DMS153 treated with DMSO at 0.1 percent for 48 hours (cell line): ENCODE measurements at regions not wholly inside any gene's neighbourhood (a gene's known extent, or its start where the extent isn't known, plus 50 kb on each side); places are given as distances from the start of the nearest gene placed in this dataset.

Source experiments
- DNase-seq: peaks from one replicate; lab custom pipeline; 2025; ENCODE audit not compliant: unreplicated experiment; lab: John Stamatoyannopoulos, UW

DNA sequence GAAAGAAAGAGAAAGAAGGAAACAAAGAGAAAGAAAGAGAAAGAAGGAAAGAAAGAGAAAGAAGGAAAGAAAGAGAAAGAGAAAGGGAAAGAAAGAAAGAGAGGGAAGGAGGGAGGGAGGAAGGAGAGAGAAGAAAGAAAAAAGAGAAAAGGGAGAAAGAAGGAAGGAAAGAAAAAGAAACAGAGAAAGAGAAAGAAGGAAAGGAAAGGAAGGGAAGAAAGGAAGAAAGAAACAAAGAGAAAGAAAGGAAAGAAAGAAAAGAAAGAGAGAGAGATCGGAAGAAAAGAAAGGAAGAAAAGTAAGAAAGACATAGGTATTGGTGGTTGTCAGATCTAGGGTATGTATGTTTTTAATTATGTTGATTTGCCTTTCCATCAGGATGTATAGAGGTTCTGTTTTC, 342.3 kb downstream of the FOXG1 start:
- DNase-seq: no peak

DNA sequence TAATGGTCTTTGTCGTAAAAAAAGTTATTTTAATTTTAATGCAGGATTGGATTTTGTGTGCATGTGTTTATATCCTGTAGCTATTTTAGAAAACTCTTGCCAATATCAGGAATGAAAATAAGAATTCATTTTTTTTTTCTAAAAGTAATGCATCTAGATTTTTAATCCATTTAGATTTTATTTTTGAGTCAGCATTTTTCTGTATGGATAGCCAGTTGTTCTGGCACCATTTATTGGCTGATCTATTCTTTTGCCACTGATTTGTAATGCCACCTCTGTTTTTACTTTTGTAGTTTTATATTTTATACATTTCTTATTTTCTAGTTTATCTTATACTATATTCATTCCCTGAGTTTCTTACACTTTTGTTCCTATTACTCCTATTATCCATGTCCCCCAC, 343.0 kb downstream of the FOXG1 start:
- no peak for DNase-seq

DNA sequence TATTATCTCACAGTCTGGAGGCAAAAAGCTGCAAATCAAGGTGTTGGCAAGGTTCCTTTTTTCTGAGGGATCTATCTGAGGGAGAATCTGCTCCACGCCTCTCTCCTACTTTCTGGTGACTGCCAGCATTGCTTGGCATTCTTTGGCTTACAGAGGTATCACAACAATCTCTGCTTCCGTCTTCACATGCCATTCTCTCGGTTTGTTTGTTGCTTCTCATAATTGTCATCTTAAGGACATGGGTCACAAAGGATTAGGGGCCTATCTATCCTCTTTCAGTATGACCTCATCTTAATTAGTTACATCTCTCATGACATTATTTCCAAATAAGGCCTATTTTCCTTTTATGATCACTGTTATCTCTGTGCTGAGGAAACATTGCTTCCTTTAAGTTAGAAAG, 345.0 kb downstream of the FOXG1 start:
- DNase-seq: no peak

DNA sequence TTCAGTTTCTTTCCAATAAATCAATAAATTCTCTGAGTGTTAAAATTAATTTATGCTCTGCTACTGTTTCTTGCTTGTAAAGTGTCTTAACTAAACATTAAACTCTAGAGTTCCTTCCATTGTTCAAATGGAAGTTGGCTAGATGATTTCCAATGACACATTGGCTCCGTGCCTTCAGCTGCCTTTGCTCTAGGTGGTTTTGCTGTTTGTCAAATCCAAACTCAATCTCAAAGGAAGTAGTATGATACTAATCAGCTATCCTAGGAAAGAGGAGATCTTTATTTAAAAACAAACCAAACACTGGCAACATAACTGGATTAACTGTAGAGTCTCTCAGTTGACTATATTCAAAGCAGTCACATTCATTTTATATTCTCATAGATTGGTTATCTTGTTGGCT, 356.4 kb downstream of the FOXG1 start:
- DNase-seq: no peak

DNA sequence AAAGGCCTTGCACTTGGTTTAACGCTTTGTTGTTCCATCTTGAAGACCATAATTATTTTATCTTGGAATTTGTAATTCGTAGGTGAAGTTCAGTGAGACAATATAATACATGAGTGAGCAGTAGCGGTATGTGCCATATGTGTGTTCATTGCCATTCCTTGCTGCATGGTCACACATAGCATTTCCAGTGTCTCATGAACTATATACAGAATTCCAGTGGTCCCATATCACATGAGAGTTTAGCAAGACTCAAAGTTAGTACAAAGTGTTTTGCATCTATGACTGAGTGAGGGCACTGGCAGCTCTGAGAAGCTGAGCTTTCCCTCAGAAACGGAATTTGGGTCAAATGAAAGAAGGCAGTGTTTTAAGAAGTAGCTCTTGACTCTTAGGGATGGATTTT, 359.8 kb downstream of the FOXG1 start:
- no peak for DNase-seq

DNA sequence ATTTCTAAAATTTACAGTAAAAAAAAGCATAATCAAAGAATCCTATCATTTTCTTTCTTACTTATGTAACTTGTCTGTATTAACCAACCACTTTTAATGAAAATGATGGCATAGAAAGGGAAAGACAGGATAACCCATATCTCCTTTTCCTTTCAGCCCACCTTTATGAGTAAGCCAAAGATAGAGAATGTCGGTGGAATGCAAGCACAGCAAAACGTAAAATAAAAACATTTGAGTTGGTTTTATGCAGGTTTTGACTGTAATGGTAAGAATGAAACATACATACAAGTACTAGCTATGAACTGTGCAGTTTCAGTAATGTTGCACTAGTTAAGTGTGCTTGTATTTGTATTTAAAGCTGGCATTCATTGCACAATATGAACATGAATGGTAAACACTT, 360.3 kb downstream of the FOXG1 start:
- no peak for DNase-seq

DNA sequence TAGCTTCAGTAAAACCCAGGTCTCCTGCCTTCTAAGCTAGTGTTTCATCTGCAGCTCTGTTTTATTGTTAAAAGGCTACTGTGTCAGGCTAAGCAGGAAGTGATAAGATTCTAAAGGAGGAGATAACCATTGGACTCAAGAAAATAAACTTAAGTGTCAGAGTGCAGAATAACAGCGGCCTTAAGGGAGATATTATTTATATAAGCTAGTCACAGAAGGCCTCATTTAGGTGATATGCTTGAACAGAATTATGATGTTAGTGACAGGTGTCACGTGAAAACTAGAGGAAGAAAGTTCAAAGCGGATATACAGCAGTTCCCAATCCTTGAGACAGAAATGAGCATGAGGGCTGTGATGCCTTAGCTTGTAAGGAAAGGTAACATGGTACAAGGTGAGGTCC, 373.4 kb downstream of the FOXG1 start:
- DNase-seq: no peak

DNA sequence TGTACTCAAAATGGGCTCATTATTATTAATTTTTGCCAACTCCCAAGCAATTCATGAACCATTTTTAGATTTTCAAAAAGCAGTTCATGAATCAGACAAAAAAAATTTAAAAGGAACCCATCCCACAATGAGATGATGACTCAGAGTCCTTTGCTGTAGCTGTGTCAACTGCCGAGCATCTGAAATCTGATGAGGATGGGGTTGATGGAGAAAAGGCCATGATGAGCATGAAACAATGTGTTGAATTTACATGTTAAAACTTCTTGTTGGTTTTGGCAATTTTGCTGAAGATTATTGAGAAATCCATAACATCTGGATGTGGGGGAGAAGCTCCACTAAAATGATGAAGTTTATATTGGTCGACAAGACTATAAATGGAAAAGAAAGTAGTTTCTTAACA, 378.0 kb downstream of the FOXG1 start:
- DNase-seq: no peak

DNA sequence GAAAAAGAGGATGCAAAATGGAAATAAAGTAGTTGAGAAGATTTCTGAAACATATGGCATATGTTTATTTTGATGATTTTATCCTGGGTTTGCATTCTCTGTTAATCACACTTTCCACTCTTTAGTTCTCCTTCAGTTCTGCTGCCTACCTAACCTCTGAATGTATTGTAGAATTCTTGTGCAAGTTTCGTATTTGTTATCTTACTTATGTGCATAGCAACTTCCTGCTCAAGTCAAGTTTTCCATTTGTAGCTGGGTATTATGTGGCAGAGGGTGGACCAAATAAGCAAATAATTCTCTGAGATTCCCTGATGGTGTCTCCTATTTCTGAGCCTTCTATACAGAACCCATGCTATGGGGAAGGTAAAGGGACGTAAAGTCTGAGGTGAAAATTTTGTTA, 381.6 kb downstream of the FOXG1 start:
- DNase-seq: no peak

DNA sequence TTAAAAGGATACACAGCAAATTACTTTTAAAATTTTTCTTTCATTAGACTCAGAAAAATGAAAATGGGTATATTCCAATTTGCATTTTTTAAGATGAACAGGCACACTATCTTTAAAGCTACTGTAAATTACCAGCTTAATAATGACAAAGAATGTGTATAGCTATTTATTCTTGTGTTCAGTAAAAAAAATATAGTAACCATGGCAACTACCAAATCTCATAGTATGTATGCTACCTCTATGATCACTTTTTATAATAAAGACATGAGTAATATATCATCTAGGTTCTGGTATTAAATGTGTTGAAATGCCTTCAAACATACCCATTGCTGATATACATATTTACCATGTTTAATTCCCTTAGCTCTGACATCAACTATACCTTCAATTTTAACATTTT, 383.2 kb downstream of the FOXG1 start:
- no peak for DNase-seq

DNA sequence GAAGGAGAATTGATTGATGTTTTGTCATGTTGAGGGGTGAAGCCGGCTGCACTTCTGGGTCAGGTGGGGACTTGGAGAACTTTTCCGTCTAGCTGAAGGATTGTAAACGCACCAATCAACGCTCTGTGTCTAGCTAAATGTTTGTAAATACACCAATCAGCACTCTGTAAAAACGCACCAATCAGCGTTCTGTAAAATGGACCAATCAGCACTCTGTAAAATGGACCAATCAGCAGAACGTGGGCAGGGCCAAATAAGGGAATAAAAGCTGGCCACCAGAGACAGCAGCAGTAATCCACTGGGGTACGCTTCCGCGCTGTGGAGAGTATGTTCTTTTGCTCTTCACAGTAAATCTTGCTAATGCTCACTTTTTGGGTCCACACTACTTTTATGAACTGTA, 384.1 kb downstream of the FOXG1 start:
- no peak for DNase-seq

DNA sequence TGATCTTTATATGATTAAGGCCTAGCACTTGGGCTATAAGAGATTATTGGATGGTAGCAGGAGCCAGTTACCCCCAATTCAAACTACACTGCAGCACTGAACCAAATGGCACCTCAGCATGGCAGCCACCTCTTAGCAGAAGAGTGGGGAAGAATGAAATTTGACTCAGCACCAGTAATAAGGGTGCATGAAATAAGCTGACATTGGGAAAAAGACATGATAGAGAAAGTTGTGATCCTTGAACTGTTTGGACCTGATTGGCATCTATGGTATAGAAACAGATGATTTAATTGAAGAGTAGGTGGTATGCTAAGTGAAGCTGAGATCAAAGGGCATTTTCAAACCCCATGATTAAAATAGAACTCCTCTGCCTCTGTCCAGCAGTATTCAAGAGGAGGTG, 389.5 kb downstream of the FOXG1 start:
- no peak for DNase-seq

DNA sequence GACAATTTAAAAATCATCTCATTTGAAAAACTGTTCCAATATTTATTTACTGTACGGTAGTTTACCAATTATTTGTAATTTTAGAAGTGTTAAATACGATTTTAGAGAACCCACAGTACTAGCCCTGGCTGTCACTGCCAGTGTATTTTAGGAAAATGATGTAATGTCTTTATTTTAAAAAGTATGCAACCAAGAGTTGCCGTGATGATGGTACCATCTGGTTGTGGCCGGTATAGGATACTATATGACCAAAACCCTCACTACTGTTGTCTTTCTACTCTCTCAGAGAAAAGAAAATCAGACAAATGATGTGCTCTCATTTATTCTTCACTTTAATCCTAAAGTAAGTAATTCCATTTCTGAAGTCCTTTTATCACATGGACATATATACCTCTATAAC, 395.0 kb downstream of the FOXG1 start:
- no peak for DNase-seq

DNA sequence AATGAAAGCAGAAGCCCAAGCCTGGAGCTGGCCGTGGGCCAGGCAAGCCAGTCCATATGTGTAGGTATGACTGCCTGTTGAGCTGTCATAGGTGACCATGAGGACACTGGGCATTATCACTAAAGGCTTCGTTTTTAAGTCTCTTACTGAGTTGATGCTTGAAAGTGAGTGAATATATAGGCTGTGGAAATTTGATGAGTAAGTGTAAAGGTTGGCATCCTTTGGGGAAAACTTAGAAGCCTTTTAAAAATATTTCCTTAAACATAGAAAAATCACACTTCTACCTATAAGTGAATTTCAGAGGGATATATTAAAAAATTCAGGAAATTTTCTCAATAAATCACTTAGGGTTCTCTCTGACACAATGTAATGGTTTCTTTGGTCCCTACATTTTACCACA, 396.5 kb downstream of the FOXG1 start:
- no peak for DNase-seq

DNA sequence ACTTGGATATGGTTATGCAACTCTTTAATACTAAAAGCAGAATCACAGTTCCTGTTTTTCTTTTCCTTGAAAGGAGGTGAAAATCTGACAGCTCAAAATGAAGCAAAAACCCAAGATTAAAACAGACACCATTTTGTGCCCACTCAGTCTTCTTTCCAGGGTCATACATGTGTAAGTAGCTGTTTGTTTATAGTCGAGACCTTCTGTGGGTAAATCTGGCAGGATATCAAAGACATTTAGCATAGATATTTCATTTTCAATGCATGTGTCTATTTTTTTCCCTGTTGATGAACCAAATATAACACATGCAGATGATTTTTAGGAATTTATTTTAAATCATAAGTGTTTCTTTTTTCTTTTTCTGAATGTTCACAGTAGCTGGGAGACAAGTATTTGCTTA, 398.8 kb downstream of the FOXG1 start:
- no peak for DNase-seq

DNA sequence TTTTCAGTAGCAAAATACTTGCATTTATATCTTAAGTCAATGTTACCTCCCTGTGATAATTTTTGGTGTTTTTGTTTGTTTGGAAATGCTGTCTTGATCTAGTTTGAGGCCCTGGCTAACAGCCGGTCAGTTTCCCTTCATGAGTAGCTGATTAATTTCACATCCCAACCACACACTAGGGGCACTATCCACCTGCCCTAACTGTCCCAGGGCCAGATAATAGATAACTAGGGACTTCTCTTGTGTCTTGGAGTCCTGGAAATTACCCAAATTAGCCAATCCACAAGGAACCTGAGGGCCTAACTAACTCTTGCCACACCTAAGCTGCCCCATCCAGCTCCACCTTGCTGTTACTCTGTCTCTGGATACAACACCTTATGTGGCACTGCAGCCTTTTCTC, 399.9 kb downstream of the FOXG1 start:
- no peak for DNase-seq

DNA sequence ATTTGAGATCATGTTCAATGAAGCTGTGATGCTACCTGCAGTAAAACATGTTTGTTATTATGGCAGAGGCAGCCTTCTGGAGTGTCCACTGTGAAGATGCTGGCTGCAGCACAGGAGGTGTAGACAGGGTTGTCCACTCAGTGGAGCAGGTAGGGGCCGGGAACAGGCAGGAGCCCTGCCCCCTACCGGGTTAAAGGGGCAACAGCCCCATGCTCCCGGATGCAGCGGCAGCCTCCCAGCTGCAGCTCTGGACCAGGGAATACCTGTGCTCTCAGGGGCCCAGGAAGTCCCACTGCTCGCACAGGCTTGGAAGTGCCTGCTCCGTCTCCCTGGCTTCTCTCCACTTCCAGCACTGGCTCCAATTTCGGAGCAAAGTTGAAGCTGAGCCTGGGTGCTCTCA, 401.6 kb downstream of the FOXG1 start:
- no peak for DNase-seq

DNA sequence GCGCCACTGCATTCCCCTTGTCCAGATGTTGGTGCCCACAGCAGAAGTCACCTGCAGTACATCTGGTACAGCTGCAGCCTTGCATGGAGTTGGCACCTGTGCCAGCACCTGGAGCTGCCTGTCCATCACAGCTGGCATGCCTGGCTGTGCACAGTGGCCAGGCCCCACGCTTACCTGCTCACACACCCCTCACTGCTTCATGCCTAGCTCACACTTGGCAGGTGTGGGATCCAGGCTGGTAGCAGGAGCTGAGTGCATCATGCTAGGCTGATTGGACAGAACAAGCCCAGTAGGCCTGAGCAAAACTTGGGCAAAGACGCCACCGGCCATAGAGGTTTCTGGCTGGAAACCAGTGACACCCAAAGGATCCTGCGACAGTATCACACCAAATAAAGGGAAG, 402.8 kb downstream of the FOXG1 start:
- no peak for DNase-seq

DNA sequence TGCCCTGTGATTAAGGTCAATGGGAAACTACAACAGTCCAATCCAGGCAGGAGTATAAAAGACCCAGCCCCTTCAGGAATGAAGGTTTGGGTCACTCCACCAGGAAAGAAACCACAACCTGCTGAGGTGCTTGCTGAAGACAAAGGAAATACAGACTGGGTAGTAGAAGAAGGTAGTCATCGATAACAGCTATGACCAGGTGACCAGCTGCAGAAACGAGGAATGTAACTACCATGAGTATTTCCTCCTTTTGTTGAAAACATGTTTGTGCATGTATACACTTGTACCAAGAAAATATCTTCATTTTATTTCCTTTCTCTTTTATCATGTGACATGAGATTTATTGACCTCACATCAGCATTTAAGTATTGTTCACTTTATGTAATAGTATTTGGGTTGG, 409.1 kb downstream of the FOXG1 start:
- DNase-seq: no peak

DNA sequence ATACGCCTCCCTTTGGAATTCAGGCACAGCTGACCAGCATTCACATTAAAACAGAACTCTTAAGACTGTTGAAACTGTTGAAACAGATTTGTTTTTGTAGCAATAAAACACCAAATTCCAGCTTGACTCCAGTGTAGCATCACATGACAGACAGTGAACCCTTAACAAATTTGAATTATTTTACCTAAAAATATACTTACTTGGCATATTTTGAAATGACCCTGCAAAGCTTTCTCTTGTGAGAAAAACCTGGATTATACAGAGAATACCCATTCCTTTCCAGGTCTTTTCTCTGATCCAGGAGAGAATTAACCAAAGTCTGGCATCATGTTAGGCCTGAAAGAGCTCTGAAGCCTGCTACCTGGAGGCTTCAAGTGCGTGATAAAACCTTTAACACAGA, 410.3 kb downstream of the FOXG1 start:
- no peak for DNase-seq

DNA sequence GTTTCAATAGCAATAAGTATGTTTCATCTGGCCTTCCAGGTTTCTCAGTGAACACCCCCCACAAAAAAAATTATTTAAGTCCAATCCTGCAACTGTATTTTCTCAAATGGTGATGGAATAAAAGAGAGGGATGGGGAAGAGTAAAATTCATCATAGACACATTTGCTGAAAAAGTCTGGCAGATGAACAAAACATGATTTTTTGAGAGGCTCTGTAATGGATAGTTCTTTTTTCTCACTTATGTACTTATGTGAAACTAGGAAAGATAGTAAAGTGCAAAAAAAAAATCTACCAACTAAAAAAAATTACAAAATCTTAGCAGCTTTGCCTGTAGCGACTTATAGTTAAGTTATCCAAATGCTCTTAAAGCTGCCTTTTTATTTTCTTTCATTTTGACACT, 412.4 kb downstream of the FOXG1 start:
- no peak for DNase-seq

DNA sequence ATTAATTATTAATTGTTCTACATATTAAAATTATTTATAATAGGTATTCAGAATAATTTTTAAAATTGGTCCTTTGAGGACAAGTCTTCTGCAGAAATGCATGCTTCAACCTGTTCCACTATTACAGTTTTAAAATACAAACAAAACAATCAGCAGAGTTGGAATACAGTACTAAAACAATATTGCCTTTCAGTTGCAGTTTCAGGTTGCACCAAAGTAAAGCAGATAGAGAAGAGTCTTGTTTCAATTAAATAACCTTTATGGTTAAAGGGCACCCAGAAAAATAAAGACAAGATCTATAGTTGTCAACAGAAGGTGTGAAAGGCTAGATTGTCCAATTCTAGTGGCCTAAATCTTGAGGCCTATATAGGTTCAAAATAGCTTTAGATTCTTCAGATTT, 424.5 kb downstream of the FOXG1 start:
- no peak for DNase-seq

DNA sequence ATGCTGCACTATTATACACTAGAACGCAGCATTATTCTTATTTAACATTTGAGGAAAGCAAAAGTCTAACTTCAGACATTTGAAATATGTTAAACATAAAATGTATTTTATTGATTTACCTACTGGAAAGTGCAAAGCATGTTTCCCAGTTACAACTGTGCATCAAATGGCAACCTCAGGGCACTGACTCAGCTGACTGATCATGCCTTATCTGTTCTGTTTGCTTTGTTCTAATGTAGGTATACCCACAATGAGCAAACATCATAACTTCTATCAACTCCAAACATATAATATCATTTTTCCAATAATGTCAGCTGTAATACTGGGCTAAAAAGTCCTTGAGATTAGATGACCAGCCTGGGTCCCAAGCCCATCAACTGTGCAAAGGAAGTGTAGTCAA, 431.0 kb downstream of the FOXG1 start:
- DNase-seq: no peak

DNA sequence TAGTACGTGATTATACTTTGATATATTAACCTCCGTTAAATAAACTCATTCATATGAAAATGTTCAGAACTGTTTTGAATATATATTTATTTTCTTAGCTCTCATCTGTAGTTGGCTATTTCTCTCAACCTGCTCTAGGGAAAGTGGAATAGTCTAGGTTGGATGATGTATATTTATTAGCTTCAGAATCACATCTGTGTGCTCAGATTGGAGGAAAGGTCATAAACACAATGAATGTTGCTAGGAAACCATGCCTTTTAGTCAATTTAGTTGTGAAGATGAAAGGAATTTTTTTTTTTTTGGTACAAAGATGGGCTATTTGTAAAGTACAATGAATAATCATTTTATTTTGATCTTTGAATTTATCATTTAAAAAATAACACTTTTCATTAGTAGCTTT, 439.1 kb downstream of the FOXG1 start:
- DNase-seq: no peak
